Fibroblast of the conjunctiva (primary cell): ENCODE measurements at regions not wholly inside any gene's neighbourhood (a gene's known extent, or its start where the extent isn't known, plus 50 kb on each side); places are given as distances from the start of the nearest gene placed in this dataset.
"Not testable (repeated sequence)": the region's sequence is repeated elsewhere in the genome, so short reads cannot be mapped to it uniquely, and the experiment has no call there.

Source experiments
- DNase-seq: peaks from one replicate; pipeline ENCODE4 v3.0.0-alpha.2; 2010; ENCODE audit warnings: low read depth

- peak; percentile 14 for DNase-seq
Measured at GRCh38 chr6:164107297-164107995, 692.9 kb downstream of the QKI start.

GRCh38 chr6:164106345-164106769 lies 691.8 kb downstream of the QKI start:
- no peak for DNase-seq

GRCh38 chr6:164105705-164106104 lies 691.2 kb downstream of the QKI start:
- no peak for DNase-seq

GRCh38 chr6:164104432-164104831 lies 689.9 kb downstream of the QKI start:
- no peak for DNase-seq

- no peak for DNase-seq
Measured at GRCh38 chr6:164102693-164103092, 688.2 kb downstream of the QKI start.

GRCh38 chr6:164101859-164102258 lies 687.3 kb downstream of the QKI start:
- no peak for DNase-seq

- DNase-seq = no peak
Measured at GRCh38 chr6:164099269-164099865, 684.8 kb downstream of the QKI start.

GRCh38 chr6:164098857-164099267 lies 684.3 kb downstream of the QKI start:
- DNase-seq = no peak

- DNase-seq = peak; percentile 39
Measured at GRCh38 chr6:164097551-164098398, 683.3 kb downstream of the QKI start.

- DNase-seq = no peak
Measured at GRCh38 chr6:164097056-164097455, 682.5 kb downstream of the QKI start.

GRCh38 chr6:164095056-164095455 lies 680.5 kb downstream of the QKI start:
- no peak for DNase-seq

- no peak for DNase-seq
Measured at GRCh38 chr6:164087870-164088269, 673.4 kb downstream of the QKI start.

GRCh38 chr6:164087211-164087610 lies 672.7 kb downstream of the QKI start:
- DNase-seq = no peak

- no peak for DNase-seq
Measured at GRCh38 chr6:164086076-164086887, 671.8 kb downstream of the QKI start.

GRCh38 chr6:164085091-164086075 lies 670.9 kb downstream of the QKI start:
- peak; percentile 12 for DNase-seq

GRCh38 chr6:164079275-164079600 lies 664.7 kb downstream of the QKI start:
- DNase-seq = no peak

- DNase-seq = no peak
Measured at GRCh38 chr6:164078532-164079274, 664.2 kb downstream of the QKI start.

- DNase-seq = not testable (repeated sequence)
Measured at GRCh38 chr6:164076818-164077532, 662.5 kb downstream of the QKI start.

- DNase-seq = no peak
Measured at GRCh38 chr6:164075981-164076615, 661.6 kb downstream of the QKI start.
